Upper lobe of left lung (tissue), 6 donors: ENCODE measurements at regions not wholly inside any gene's neighbourhood (a gene's known extent, or its start where the extent isn't known, plus 50 kb on each side); places are given as distances from the start of the nearest gene placed in this dataset.

ENCODE experiments used
- ATAC-seq, 2 donors: fragments of 200-7000 bp; cut with Tn5 transposase; one replicate each; pipeline ENCODE4 v1.9.1; 2022; ENCODE audit warnings: mild to moderate bottlenecking in 2 of 2, moderate library complexity in 2 of 2; ENCODE audit not compliant: low FRiP score in 2 of 2
- DNase-seq, 2 donors: peaks; one replicate each; pipeline ENCODE4 v3.0.0-alpha.2; 2019 to 2020
- H3K27ac ChIP-seq, 4 donors: fragments of 200-600 bp; sonication (generic); one replicate each; pipeline ENCODE4 v1.5.1; 2016 to 2019
- H3K27me3 ChIP-seq, 4 donors: fragments of 200-600 bp; sonication (generic); one replicate each; pipeline ENCODE4 v1.5.1; 2017 to 2019
- H3K36me3 ChIP-seq, 4 donors: fragments of 200-600 bp; sonication (generic); one replicate each; pipeline ENCODE4 v1.5.1; 2016 to 2019
- H3K4me1 ChIP-seq, 4 donors: fragments of 200-600 bp; sonication (generic); one replicate each; pipeline ENCODE4 v1.5.1; 2018 to 2019
- H3K4me3 ChIP-seq, 4 donors: fragments of 200-600 bp; sonication (generic); one replicate each; pipeline ENCODE4 v1.5.1; 2017 to 2019; ENCODE audit warnings: mild to moderate bottlenecking in 2 of 4, moderate library complexity in 1 of 4
- H3K9me3 ChIP-seq, 4 donors: fragments of 200-600 bp; sonication (generic); one replicate each; pipeline ENCODE4 v1.5.1; 2018 to 2019
- EP300 ChIP-seq, 4 donors: sonication (generic); formaldehyde crosslinking; IDR thresholded peaks; one replicate each; pipeline ENCODE4 v1.5.1; 2017; ENCODE audit warnings: antibody characterized with exemption in 4 of 4, control low read depth in 2 of 4
- POLR2A ChIP-seq, 4 donors: fragments of 450-650 bp; IDR thresholded peaks; one replicate each; pipeline ENCODE4 v1.5.1; 2016 to 2017; ENCODE audit warnings: antibody characterized with exemption in 4 of 4, mild to moderate bottlenecking in 2 of 4
- POLR2AphosphoS5 ChIP-seq, 2 donors: sonication (generic); formaldehyde crosslinking; IDR thresholded peaks; one replicate each; pipeline ENCODE4 v1.5.1; 2017; ENCODE audit warnings: antibody characterized with exemption in 2 of 2
- WGBS, 2 donors: methylation state at CpG; one replicate each; pipeline ENCODE4 v1.1.5; 2017 to 2018; 5-methylcytosine and 5-hydroxymethylcytosine counted together
- TF ChIP-seq, protein P1 (sequence below), 6 experiments: fragments of 450-650 bp in 4 of 6; fragments of 200-600 bp in 2 of 6; sonication (generic) in 2 of 6; IDR thresholded peaks; one replicate each; pipeline ENCODE4 v1.5.1; 2016 to 2019; ENCODE audit warnings: antibody characterized with exemption in 6 of 6
- donor health status: DM: no; HTN: no; CAD: no; lungs with moderate emphysema.
- donor health status: DM: no; HTN: yes; CAD: no; lungs with severe emphysema.

DNA sequence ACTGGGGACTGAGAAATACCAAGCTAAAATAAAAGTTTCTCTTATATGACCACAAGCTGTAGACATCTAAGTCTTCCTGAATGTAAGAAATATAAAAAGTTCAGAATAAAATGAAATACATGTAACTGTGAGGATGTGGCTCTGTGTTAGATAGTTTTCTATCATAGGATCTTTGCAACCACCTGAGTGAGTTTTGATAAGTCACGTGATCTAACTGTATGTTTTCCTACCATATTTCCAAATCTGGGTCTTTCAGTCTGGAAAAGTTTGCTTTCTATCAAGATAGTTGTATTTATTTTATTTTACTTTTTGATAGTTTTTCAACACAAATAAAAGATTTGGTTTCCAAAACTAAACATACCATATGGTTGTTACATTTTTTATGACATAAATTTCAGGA lies 1905.8 kb upstream of the ACO1 start:
- WGBS, 2 donors, result 76 to 83% methylated on average over 1 of the region's 1 CpG
- H3K4me3 ChIP-seq, result no peak overlapping the region
- no peaks in the 10 kb centered on the region for H3K4me1 ChIP-seq
- no peaks in the 10 kb centered on the region for H3K27me3 ChIP-seq
- H3K9me3 ChIP-seq, result no peaks in the 10 kb centered on the region
- ATAC-seq (no peak), DNase-seq (no peak)
- H3K27ac ChIP-seq, result no peak overlapping the region
- H3K36me3 ChIP-seq, result no peaks in the 10 kb centered on the region
- TF ChIP-seq, protein P1, sequence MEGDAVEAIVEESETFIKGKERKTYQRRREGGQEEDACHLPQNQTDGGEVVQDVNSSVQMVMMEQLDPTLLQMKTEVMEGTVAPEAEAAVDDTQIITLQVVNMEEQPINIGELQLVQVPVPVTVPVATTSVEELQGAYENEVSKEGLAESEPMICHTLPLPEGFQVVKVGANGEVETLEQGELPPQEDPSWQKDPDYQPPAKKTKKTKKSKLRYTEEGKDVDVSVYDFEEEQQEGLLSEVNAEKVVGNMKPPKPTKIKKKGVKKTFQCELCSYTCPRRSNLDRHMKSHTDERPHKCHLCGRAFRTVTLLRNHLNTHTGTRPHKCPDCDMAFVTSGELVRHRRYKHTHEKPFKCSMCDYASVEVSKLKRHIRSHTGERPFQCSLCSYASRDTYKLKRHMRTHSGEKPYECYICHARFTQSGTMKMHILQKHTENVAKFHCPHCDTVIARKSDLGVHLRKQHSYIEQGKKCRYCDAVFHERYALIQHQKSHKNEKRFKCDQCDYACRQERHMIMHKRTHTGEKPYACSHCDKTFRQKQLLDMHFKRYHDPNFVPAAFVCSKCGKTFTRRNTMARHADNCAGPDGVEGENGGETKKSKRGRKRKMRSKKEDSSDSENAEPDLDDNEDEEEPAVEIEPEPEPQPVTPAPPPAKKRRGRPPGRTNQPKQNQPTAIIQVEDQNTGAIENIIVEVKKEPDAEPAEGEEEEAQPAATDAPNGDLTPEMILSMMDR (IDR thresholded peaks at IDR 0.05), result no peak
- no peak for TF ChIP-seq POLR2AphosphoS5 (IDR thresholded peaks at IDR 0.05)
- no peak for TF ChIP-seq POLR2A (IDR thresholded peaks at IDR 0.05)
- TF ChIP-seq EP300 (IDR thresholded peaks at IDR 0.05), result no peak

DNA sequence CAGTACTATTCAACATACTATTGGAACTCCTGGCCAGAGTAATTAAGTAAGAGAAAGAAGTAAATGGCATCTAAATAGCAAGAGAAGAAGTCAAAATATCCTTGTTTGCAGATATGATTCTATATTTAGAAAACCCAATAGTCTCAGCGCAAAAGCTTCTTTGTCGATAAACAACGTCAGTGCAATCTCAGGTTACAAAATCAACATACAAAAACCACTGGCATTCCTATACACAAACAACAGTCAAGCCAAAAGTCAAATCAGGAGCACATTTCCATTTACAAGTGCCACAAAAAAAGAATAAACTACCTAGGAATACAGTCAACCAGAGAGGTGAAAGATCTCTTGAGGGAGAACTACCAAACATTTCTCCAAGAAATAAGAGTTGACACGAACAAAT lies 1901.9 kb upstream of the ACO1 start:
- Histone ChIP-seq H3K36me3 (no peaks in the 10 kb centered on the region), H3K27ac (no peak overlapping the region), H3K27me3 (no peaks in the 10 kb centered on the region), H3K4me1 (no peaks in the 10 kb centered on the region), H3K4me3 (no peak overlapping the region), H3K9me3 (no peaks in the 10 kb centered on the region)
- ATAC-seq (no peak), DNase-seq (no peak)
- no peak for TF ChIP-seq EP300 (IDR thresholded peaks at IDR 0.05)
- no peak for TF ChIP-seq POLR2A (IDR thresholded peaks at IDR 0.05)
- TF ChIP-seq POLR2AphosphoS5 (IDR thresholded peaks at IDR 0.05), result no peak
- TF ChIP-seq, protein P1 (IDR thresholded peaks at IDR 0.05), result no peak
- 80 to 82% methylated on average over 4 of the region's 4 CpGs for WGBS, 2 donors

DNA sequence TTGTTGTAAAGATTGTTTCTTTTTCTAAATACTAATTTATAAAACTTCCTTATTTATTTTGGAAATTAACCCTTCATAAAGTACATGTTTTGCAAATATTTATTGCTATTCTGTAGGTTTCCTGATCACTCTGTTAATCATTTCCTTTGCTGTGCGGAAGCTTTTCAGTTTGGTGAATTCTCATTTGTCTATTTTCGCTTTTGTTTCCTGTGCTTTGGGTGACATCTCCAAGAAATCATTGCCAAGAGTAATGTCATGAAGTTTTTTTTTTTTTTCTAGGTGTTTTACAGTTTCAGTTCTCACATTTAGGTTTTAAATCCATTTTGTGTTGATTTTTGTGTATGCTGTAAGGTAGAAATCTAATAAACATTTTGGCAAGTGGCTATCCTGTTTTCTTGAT lies 1899.8 kb upstream of the ACO1 start:
- ATAC-seq, result no peak
- TF ChIP-seq, protein P1 (IDR thresholded peaks at IDR 0.05), result no peak
- TF ChIP-seq EP300 (IDR thresholded peaks at IDR 0.05) (no peak), POLR2A (IDR thresholded peaks at IDR 0.05) (no peak), POLR2AphosphoS5 (IDR thresholded peaks at IDR 0.05) (no peak)
- Histone ChIP-seq H3K36me3 (no peaks in the 10 kb centered on the region), H3K27ac (no peak overlapping the region), H3K4me3 (no peak overlapping the region), H3K27me3 (no peaks in the 10 kb centered on the region), H3K4me1 (no peaks in the 10 kb centered on the region), H3K9me3 (no peaks in the 10 kb centered on the region)
- DNase-seq, result no peak
- 80% methylated on average over 2 of the region's 2 CpGs for WGBS, 2 donors

DNA sequence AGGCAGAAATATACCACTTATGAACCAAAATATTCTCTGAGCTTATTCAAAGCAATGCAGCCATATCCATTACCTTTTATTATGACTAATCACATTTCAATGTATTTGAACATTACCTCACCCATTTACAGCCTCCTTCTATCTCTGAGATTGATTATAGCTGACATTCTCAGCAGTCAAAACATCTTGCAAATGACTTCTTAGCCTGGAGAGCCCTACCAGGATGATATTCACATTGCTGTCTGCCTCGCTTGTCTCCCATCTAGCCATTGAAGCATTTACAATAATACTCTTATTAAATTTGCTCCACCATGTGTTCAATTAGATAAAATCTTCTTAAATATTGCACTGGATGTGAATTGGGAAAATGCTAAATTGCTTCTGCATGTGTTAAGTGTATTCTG lies 1879.9 kb upstream of the ACO1 start:
- WGBS, 2 donors, result 75 to 81% methylated on average over 1 of the region's 1 CpG
- H3K27ac ChIP-seq, result no peak overlapping the region
- no peaks in the 10 kb centered on the region for H3K36me3 ChIP-seq
- no peaks in the 10 kb centered on the region for H3K4me1 ChIP-seq
- TF ChIP-seq POLR2A (IDR thresholded peaks at IDR 0.05) (no peak), POLR2AphosphoS5 (IDR thresholded peaks at IDR 0.05) (no peak)
- H3K9me3 ChIP-seq, result no peaks in the 10 kb centered on the region
- no peak for DNase-seq
- H3K27me3 ChIP-seq, result no peaks in the 10 kb centered on the region
- ATAC-seq, result no peak
- H3K4me3 ChIP-seq, result no peak overlapping the region

DNA sequence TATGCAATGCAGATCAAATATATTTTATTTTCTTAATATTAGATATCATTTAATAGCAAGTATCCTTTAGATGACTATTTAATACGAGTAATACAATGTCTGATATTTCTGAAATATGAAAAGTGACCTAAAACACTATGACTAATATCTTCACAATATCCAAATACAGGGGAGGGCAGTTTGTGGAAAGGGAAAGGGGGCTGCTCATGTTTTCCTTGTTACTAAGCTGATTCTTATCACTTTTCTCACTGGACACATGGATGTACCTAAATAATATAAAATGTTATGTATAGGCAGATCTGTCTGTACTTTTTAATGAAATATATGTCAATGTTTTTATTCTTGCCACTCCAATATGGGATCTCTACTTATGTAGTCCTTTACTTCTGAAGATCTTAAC lies 1879.1 kb upstream of the ACO1 start:
- Histone ChIP-seq H3K27ac (no peak overlapping the region), H3K36me3 (no peaks in the 10 kb centered on the region), H3K4me1 (no peaks in the 10 kb centered on the region), H3K4me3 (no peak overlapping the region), H3K9me3 (no peaks in the 10 kb centered on the region), H3K27me3 (no peaks in the 10 kb centered on the region)
- TF ChIP-seq, protein P1 (IDR thresholded peaks at IDR 0.05), result no peak
- TF ChIP-seq POLR2A (IDR thresholded peaks at IDR 0.05), result no peak
- TF ChIP-seq EP300 (IDR thresholded peaks at IDR 0.05), result no peak
- TF ChIP-seq POLR2AphosphoS5 (IDR thresholded peaks at IDR 0.05), result no peak
- ATAC-seq (no peak), DNase-seq (no peak)
- 74 to 77% methylated on average over 1 of the region's 1 CpG for WGBS, 2 donors
